AG10803 (cell line): ENCODE measurements at regions not wholly inside any gene's neighbourhood (a gene's known extent, or its start where the extent isn't known, plus 50 kb on each side); places are given as distances from the start of the nearest gene placed in this dataset.
"Not testable (repeated sequence)": the region's sequence is repeated elsewhere in the genome, so short reads cannot be mapped to it uniquely, and the experiment has no call there.

ENCODE experiments used
- DNase-seq: peaks from one replicate; pipeline ENCODE4 v3.0.0; 2010; ENCODE audit warnings: low read depth
- H3K4me3 ChIP-seq: 2 replicates; pipeline ENCODE4 v1.5.1; 2011; ENCODE audit warnings: mild to moderate bottlenecking, low read length, control low read depth
- CTCF ChIP-seq: conservative IDR thresholded peaks from 2 replicates; pipeline ENCODE4 v1.5.1; 2011; ENCODE audit warnings: mild to moderate bottlenecking, low read length, control low read depth, inconsistent platforms

- no peak for DNase-seq
- H3K4me3 ChIP-seq, result no peak overlapping the region
- TF ChIP-seq CTCF, result no peak
Measured at GRCh38 chr7:156376317-156376716, 264.3 kb upstream of the RNF32 start.

GRCh38 chr7:156374335-156374734 lies 266.2 kb upstream of the RNF32 start:
- H3K4me3 ChIP-seq, result no peak overlapping the region
- no peak for TF ChIP-seq CTCF
- no peak for DNase-seq

- not testable (repeated sequence) for H3K4me3 ChIP-seq, DNase-seq
Measured at GRCh38 chr7:156369929-156370328, 270.6 kb upstream of the RNF32 start.

GRCh38 chr7:156368053-156368843 lies 272.3 kb upstream of the RNF32 start:
- no peak for TF ChIP-seq CTCF
- no peak for DNase-seq

GRCh38 chr7:156363751-156364150 lies 276.8 kb upstream of the RNF32 start:
- DNase-seq, result no peak
- no peak for TF ChIP-seq CTCF
- no peak overlapping the region for H3K4me3 ChIP-seq

More at GRCh38 chr7:156368053-156368843, 272.3 kb upstream of the RNF32 start:
- H3K4me3 ChIP-seq, result no peak overlapping the region

GRCh38 chr7:156360835-156361234 lies 279.7 kb upstream of the RNF32 start:
- DNase-seq, result no peak
- TF ChIP-seq CTCF, result no peak
- H3K4me3 ChIP-seq, result no peak overlapping the region

GRCh38 chr7:156356551-156356950 lies 284.0 kb upstream of the RNF32 start:
- DNase-seq, result no peak
- no peak overlapping the region for H3K4me3 ChIP-seq
- TF ChIP-seq CTCF, result no peak

GRCh38 chr7:156353352-156353751 lies 287.2 kb upstream of the RNF32 start:
- no peak overlapping the region for H3K4me3 ChIP-seq
- DNase-seq, result no peak
- no peak for TF ChIP-seq CTCF

- DNase-seq, H3K4me3 ChIP-seq: not testable (repeated sequence)
Measured at GRCh38 chr7:156347703-156348248, 292.8 kb upstream of the RNF32 start.
